OCI-LY7 (cell line): ENCODE measurements at regions not wholly inside any gene's neighbourhood (a gene's known extent, or its start where the extent isn't known, plus 50 kb on each side); places are given as distances from the start of the nearest gene placed in this dataset.
"Not testable (repeated sequence)": the region's sequence is repeated elsewhere in the genome, so short reads cannot be mapped to it uniquely, and the experiment has no call there.

ENCODE experiments used
- CTCF ChIP-seq: fragments of 200-600 bp; sonication (generic); conservative IDR thresholded peaks from 2 replicates; pipeline ENCODE4 v1.5.1; 2014; ENCODE audit warnings: mild to moderate bottlenecking, antibody characterized with exemption, low read length, moderate library complexity, mixed read lengths
- EZH2phosphoT487 ChIP-seq: fragments of 200-600 bp; sonication (generic); IDR thresholded peaks from 2 replicates; pipeline ENCODE4 v1.6.1; 2018; ENCODE audit warnings: low read depth, borderline replicate concordance, mild to moderate bottlenecking, mixed run types, antibody characterized with exemption, low read length, moderate library complexity, mixed read lengths

GRCh38 chr4:82301390-82301789 is 72.4 kb downstream of the HNRNPD start:
- TF ChIP-seq CTCF, EZH2phosphoT487: not testable (repeated sequence)
